ENCODE measurements at regions not wholly inside any gene's neighbourhood (a gene's known extent, or its start where the extent isn't known, plus 50 kb on each side); places are given as distances from the start of the nearest gene placed in this dataset.

GRCh38 chr5:98031926-98032325, 741.5 kb upstream of the RGMB start:
- Mint-ChIP-seq H3K27me3 (ENCODE audit: insufficient read depth) (no peaks in the 10 kb centered on the region), H3K9me3 (no peaks in the 10 kb centered on the region)
- peak; percentile 5 for DNase-seq

GRCh38 chr5:98041661-98042060, 731.8 kb upstream of the RGMB start:
- TF ChIP-seq CTCF (IDR thresholded peaks at IDR 0.05), result no peak
- no peaks in the 10 kb centered on the region for H3K36me3 Mint-ChIP-seq (ENCODE audit: low read depth)
- H3K4me1 Mint-ChIP-seq (ENCODE audit: low read depth), result peaks cover 16% of the 10 kb centered on the region; the same call in 1 of the 2 replicates
- H3K27ac Mint-ChIP-seq, result no peak overlapping the region
- H3K4me3 Mint-ChIP-seq, result no peak overlapping the region
- H3K9me3 Mint-ChIP-seq, result no peaks in the 10 kb centered on the region
- no peak for DNase-seq
- H3K27me3 Mint-ChIP-seq (ENCODE audit: insufficient read depth), result no peaks in the 10 kb centered on the region

More at GRCh38 chr5:98031926-98032325, 741.5 kb upstream of the RGMB start:
- no peak overlapping the region for H3K27ac Mint-ChIP-seq
- H3K36me3 Mint-ChIP-seq (ENCODE audit: low read depth), result 0 out of 2 replicates have a peak, but pooled peaks cover 17% of the 10 kb centered on the region
- peaks cover 17% of the 10 kb centered on the region for H3K4me1 Mint-ChIP-seq (ENCODE audit: low read depth)
- no peak for TF ChIP-seq CTCF (IDR thresholded peaks at IDR 0.05)
- no peak overlapping the region for H3K4me3 Mint-ChIP-seq

- no peak for DNase-seq
- H3K4me1 Mint-ChIP-seq (ENCODE audit: low read depth), result peaks cover 16% of the 10 kb centered on the region; the same call in 1 of the 2 replicates
- TF ChIP-seq CTCF (IDR thresholded peaks at IDR 0.05), result no peak
- H3K36me3 Mint-ChIP-seq (ENCODE audit: low read depth), result no peaks in the 10 kb centered on the region
- H3K27me3 Mint-ChIP-seq (ENCODE audit: insufficient read depth), result no peaks in the 10 kb centered on the region
- no peak overlapping the region for H3K27ac Mint-ChIP-seq
- H3K9me3 Mint-ChIP-seq, result no peaks in the 10 kb centered on the region
- no peak overlapping the region for H3K4me3 Mint-ChIP-seq
Measured at GRCh38 chr5:98042521-98042920, 730.9 kb upstream of the RGMB start.

GRCh38 chr5:98042961-98043360, 730.5 kb upstream of the RGMB start:
- Mint-ChIP-seq H3K9me3 (no peaks in the 10 kb centered on the region), H3K27me3 (ENCODE audit: insufficient read depth) (no peaks in the 10 kb centered on the region), H3K4me3 (no peak overlapping the region), H3K27ac (no peak overlapping the region), H3K4me1 (ENCODE audit: low read depth) (peaks cover 16% of the 10 kb centered on the region; the same call in 1 of the 2 replicates), H3K36me3 (ENCODE audit: low read depth) (no peaks in the 10 kb centered on the region)
- TF ChIP-seq CTCF (IDR thresholded peaks at IDR 0.05), result no peak
- no peak for DNase-seq

GRCh38 chr5:98050583-98050982, 722.9 kb upstream of the RGMB start:
- no peak for TF ChIP-seq CTCF (IDR thresholded peaks at IDR 0.05)
- Mint-ChIP-seq H3K4me3 (no peak overlapping the region), H3K4me1 (ENCODE audit: low read depth) (peaks cover 22% of the 10 kb centered on the region; the same call in 1 of the 2 replicates), H3K27ac (peak overlapping the region; percentile 76), H3K36me3 (ENCODE audit: low read depth) (peaks cover 23% of the 10 kb centered on the region), H3K27me3 (ENCODE audit: insufficient read depth) (no peaks in the 10 kb centered on the region; the same call in 1 of the 2 replicates), H3K9me3 (peaks cover 13% of the 10 kb centered on the region; the same call in 1 of the 2 replicates)
- peak; percentile 69 for DNase-seq

- H3K27ac Mint-ChIP-seq, result no peak overlapping the region
- TF ChIP-seq CTCF (IDR thresholded peaks at IDR 0.05), result no peak
- peaks cover 23% of the 10 kb centered on the region for H3K36me3 Mint-ChIP-seq (ENCODE audit: low read depth)
- H3K9me3 Mint-ChIP-seq, result peaks cover 13% of the 10 kb centered on the region; the same call in 1 of the 2 replicates
- H3K27me3 Mint-ChIP-seq (ENCODE audit: insufficient read depth), result no peaks in the 10 kb centered on the region; the same call in 1 of the 2 replicates
- DNase-seq, result no peak
- peaks cover 22% of the 10 kb centered on the region; the same call in 1 of the 2 replicates for H3K4me1 Mint-ChIP-seq (ENCODE audit: low read depth)
- H3K4me3 Mint-ChIP-seq, result no peak overlapping the region
Measured at GRCh38 chr5:98053170-98053569, 720.3 kb upstream of the RGMB start.

All from HFFc6 (cell line).